H1 (cell line): ENCODE measurements at regions not wholly inside any gene's neighbourhood (a gene's known extent, or its start where the extent isn't known, plus 50 kb on each side); places are given as distances from the start of the nearest gene placed in this dataset.

Source experiments
- CHD1 ChIP-seq: IDR thresholded peaks from 2 replicates; pipeline ENCODE4 v1.6.1; 2012; ENCODE audit warnings: low read depth, low read length, improper control_type of control experiment
- CHD7 ChIP-seq: fragments of 300-600 bp; sonication (generic); IDR thresholded peaks from 2 replicates; pipeline ENCODE4 v1.7.1; 2012; ENCODE audit warnings: low read length, moderate library complexity, mild to moderate bottlenecking, inconsistent platforms; ENCODE audit not compliant: insufficient replicate concordance
- CTCF ChIP-seq, 3 experiments: IDR thresholded peaks; 1 replicate in 2 of 3; 2 replicates in 1 of 3; pipeline versions ENCODE4 v1.5.1 to v1.6.1; 2011; ENCODE audit warnings: low read length in 3 of 3, mild to moderate bottlenecking in 3 of 3, inconsistent platforms in 2 of 3, low read depth in 1 of 3, moderate library complexity in 1 of 3; ENCODE audit not compliant: insufficient read depth in 1 of 3; ENCODE audit errors: control extremely low read depth in 1 of 3
- HDAC2 ChIP-seq, 2 experiments: fragments of 300-600 bp in 1 of 2; sonication (generic) in 1 of 2; IDR thresholded peaks; 2 replicates each; pipeline ENCODE4 v1.6.1; 2011 to 2012; ENCODE audit warnings: low read depth in 2 of 2, low read length in 2 of 2, mild to moderate bottlenecking in 2 of 2, moderate library complexity in 2 of 2, borderline replicate concordance in 1 of 2, inconsistent platforms in 1 of 2
- JUN ChIP-seq: IDR thresholded peaks from 2 replicates; pipeline ENCODE4 v1.6.1; 2011; ENCODE audit warnings: low read depth, mild to moderate bottlenecking, improper control_type of control experiment, low read length
- RNF2 ChIP-seq: fragments of 200-900, 300-1000 bp; sonication (generic); IDR thresholded peaks from 2 replicates; pipeline ENCODE4 v1.7.1; 2016; ENCODE audit warnings: borderline replicate concordance, low read depth, mild to moderate bottlenecking, antibody characterized with exemption, low read length; ENCODE audit not compliant: poor library complexity, severe bottlenecking; ENCODE audit errors: missing control alignments
- SRF ChIP-seq: IDR thresholded peaks from 2 replicates; pipeline ENCODE4 v1.6.1; 2011; ENCODE audit warnings: mild to moderate bottlenecking, low read depth, low read length, moderate library complexity

GRCh38 chr4:36979533-36979932 is 265.0 kb upstream of the NWD2 start (continued):
- TF ChIP-seq CHD7 (no peak), SRF (no peak), HDAC2 (IDR thresholded peaks at IDR 0.05; ENCODE audit: borderline replicate concordance in 1 of 2, low read depth in 2 of 2, low read length in 2 of 2) (no peak), CTCF (IDR thresholded peaks at IDR 0.05; ENCODE audit: control extremely low read depth in 1 of 3, insufficient read depth in 1 of 3, low read depth in 1 of 3, low read length in 3 of 3) (no peak), JUN (no peak), RNF2 (no peak), CHD1 (no peak)
- TF ChIP-seq, all 59 proteins: peak for 0
